OCI-LY1 (cell line): ENCODE measurements at regions not wholly inside any gene's neighbourhood (a gene's known extent, or its start where the extent isn't known, plus 50 kb on each side); places are given as distances from the start of the nearest gene placed in this dataset.

Experiments used
- CTCF ChIP-seq: fragments of 200-600 bp; sonication (generic), shearing (Covaris generic); IDR thresholded peaks from 2 replicates; pipeline ENCODE4 v1.5.1; 2017; ENCODE audit warnings: mild to moderate bottlenecking, antibody characterized with exemption, low read length, moderate library complexity, mixed read lengths
- EZH2 ChIP-seq: fragments of 200-600 bp; sonication (generic), shearing (Covaris generic); IDR thresholded peaks from 2 replicates; pipeline ENCODE4 v1.8.0; 2017; ENCODE audit warnings: borderline replicate concordance, mixed run types, mild to moderate bottlenecking, antibody characterized with exemption, low read length, moderate library complexity, mixed read lengths

DNA sequence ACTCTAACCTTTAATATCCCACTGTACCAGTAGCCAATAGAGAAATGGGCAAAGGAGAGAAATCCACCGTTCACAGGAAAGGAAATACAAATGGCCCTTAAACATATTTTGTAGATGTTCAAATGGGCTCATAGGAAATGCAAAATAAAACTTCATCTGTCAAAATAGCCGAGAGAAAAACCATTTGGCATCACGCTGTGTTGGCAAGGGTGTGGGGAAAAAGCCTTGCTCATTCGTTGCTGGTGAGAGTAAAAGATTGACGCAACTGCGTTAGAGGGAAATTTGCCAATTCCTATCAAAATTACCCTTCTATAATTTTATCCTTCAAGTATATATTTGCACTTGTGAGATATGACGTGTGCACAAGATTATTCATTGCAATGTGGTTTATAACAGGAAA is 131.9 kb downstream of the EIF4E start:
- TF ChIP-seq CTCF (no peak), EZH2 (no peak)
